ENCODE measurements at regions not wholly inside any gene's neighbourhood (a gene's known extent, or its start where the extent isn't known, plus 50 kb on each side); places are given as distances from the start of the nearest gene placed in this dataset.

DNA sequence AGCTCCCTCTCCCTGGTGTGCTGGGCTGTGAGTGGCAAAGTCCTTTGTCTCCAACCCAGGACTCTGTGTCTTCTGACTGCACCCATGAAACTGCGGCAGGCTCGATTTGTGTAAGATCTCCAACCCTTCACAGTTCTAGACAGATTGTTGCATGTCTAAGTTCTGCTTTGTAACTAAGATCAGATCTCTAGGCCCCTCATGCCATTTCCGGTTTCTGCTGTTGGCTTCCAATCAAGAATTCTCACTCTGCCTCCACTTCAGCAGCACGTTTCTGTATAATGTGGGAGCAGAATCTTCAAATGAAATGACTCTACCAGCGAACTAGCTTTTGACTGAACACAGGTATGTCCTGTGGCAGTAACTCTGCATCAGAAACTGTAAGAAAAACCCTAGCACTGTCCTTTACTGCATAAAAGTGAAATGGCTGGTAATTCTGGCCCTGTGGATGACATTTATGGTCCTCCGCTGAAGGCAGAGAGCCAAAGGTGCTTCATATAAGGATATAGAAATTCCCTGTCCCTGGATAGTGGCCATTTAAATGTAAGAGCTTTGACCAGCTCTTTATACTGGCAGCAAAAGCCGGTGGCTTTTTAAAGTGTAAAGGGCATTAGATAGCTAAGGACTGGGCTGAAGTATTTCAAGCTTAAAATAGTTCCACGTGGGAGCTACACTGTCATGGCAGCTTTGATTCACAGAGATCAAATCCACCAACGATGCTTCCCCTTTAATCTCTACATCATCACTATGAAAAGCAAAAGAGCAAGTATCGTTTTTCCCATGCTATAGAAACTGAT, 319.0 kb upstream of the CDH6 start:
- no peak overlapping the region for H4K5ac ChIP-seq (ENCODE audit: insufficient read length, low read depth, low read length)
- no peak overlapping the region for H2AFZ ChIP-seq (ENCODE audit: low read length)
- H3T11ph ChIP-seq (ENCODE audit: low read length): no peak overlapping the region

More for the DNA sequence above, 319.0 kb upstream of the CDH6 start:
- H3K23me2 ChIP-seq (ENCODE audit: insufficient read length, low read depth, low read length, poor library complexity, severe bottlenecking): no peaks in the 10 kb centered on the region
- H3K4me1 ChIP-seq (ENCODE audit: insufficient read depth, low read length): no peaks in the 10 kb centered on the region
- no peaks in the 10 kb centered on the region for H3K79me1 ChIP-seq (ENCODE audit: insufficient read depth, low read depth, low read length, poor library complexity, severe bottlenecking)
- H3K14ac ChIP-seq (ENCODE audit: insufficient read depth, low read length): no peak overlapping the region
- H3K4me3 Mint-ChIP-seq: no peak overlapping the region
- H3K4me2 ChIP-seq (ENCODE audit: insufficient read depth, insufficient read length, low read length): no peak overlapping the region
- H3K36me3 Mint-ChIP-seq (ENCODE audit: insufficient read depth in 1 of 3, low read depth in 3 of 3): no peaks in the 10 kb centered on the region
- peak overlapping the region in 1 of 3 experiments; percentile 16; a peak in 1 of 7 replicates for H3K27ac Mint-ChIP-seq
- H2BK120ac ChIP-seq (ENCODE audit: low read depth, low read length, poor library complexity, severe bottlenecking): no peak overlapping the region
- no peaks in the 10 kb centered on the region for H3K79me2 ChIP-seq (ENCODE audit: insufficient read depth, low read length)
- no peak overlapping the region for H2BK5ac ChIP-seq (ENCODE audit: insufficient read length, low read length)
- no peaks in the 10 kb centered on the region for H3K9me3 Mint-ChIP-seq
- no peak overlapping the region for H3K27ac ChIP-seq (ENCODE audit: insufficient read length, low read depth, low read length)
- no peak overlapping the region for H4K91ac ChIP-seq (ENCODE audit: insufficient read length, low read depth, low read length)
- TF ChIP-seq, protein P1, sequence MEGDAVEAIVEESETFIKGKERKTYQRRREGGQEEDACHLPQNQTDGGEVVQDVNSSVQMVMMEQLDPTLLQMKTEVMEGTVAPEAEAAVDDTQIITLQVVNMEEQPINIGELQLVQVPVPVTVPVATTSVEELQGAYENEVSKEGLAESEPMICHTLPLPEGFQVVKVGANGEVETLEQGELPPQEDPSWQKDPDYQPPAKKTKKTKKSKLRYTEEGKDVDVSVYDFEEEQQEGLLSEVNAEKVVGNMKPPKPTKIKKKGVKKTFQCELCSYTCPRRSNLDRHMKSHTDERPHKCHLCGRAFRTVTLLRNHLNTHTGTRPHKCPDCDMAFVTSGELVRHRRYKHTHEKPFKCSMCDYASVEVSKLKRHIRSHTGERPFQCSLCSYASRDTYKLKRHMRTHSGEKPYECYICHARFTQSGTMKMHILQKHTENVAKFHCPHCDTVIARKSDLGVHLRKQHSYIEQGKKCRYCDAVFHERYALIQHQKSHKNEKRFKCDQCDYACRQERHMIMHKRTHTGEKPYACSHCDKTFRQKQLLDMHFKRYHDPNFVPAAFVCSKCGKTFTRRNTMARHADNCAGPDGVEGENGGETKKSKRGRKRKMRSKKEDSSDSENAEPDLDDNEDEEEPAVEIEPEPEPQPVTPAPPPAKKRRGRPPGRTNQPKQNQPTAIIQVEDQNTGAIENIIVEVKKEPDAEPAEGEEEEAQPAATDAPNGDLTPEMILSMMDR (conservative IDR thresholded peaks at IDR 0.05): no peak
- H2BK15ac ChIP-seq (ENCODE audit: low read depth, low read length): no peak overlapping the region
- H3K9me3 ChIP-seq (ENCODE audit: control insufficient read depth, low read depth, low read length): no peaks in the 10 kb centered on the region
- H3K4ac ChIP-seq (ENCODE audit: low read depth, low read length): no peak overlapping the region
- H2BK20ac ChIP-seq (ENCODE audit: low read depth, low read length, poor library complexity, severe bottlenecking): no peak overlapping the region
- WGBS (ENCODE audit: extremely low coverage, insufficient read length, low lambda C conversion rate): no CpG with 5 or more reads among the region's 10 CpGs
- H3K27me3 ChIP-seq (ENCODE audit: insufficient read depth, low read length): no peaks in the 10 kb centered on the region
- H2AK5ac ChIP-seq (ENCODE audit: insufficient read length, low read length): no peak overlapping the region
- H3K18ac ChIP-seq (ENCODE audit: insufficient read length, low read depth, low read length): no peak overlapping the region
- no peak overlapping the region for H3K23ac ChIP-seq (ENCODE audit: insufficient read length, low read depth, low read length)
- H3K4me1 Mint-ChIP-seq: peaks cover 0 to 5% of the 10 kb centered on the region in 2 experiments; a peak in 3 of 4 replicates
- H4K8ac ChIP-seq (replicated peaks; ENCODE audit: insufficient read length, low read depth, low read length): no peak overlapping the region
- no peak overlapping the region for H2BK12ac ChIP-seq (ENCODE audit: insufficient read length, low read depth, low read length)
- H3K56ac ChIP-seq (ENCODE audit: insufficient read length, low read depth, low read length): no peak overlapping the region
- H3K27me3 Mint-ChIP-seq (ENCODE audit: low read depth): no peaks in the 10 kb centered on the region
- no peak overlapping the region for H3K9ac ChIP-seq (ENCODE audit: extremely low read depth, insufficient read length, low read length)
- no peaks in the 10 kb centered on the region for H4K20me1 ChIP-seq (ENCODE audit: control insufficient read depth, insufficient read depth, insufficient read length)
- DNase-seq: no peak

All from H9 (cell line).